NCI-H748 (cell line): ENCODE measurements at regions not wholly inside any gene's neighbourhood (a gene's known extent, or its start where the extent isn't known, plus 50 kb on each side); places are given as distances from the start of the nearest gene placed in this dataset.

Source experiments
- DNase-seq: peaks from one replicate; lab custom pipeline; 2025; ENCODE audit not compliant: unreplicated experiment; lab: John Stamatoyannopoulos, UW

DNA sequence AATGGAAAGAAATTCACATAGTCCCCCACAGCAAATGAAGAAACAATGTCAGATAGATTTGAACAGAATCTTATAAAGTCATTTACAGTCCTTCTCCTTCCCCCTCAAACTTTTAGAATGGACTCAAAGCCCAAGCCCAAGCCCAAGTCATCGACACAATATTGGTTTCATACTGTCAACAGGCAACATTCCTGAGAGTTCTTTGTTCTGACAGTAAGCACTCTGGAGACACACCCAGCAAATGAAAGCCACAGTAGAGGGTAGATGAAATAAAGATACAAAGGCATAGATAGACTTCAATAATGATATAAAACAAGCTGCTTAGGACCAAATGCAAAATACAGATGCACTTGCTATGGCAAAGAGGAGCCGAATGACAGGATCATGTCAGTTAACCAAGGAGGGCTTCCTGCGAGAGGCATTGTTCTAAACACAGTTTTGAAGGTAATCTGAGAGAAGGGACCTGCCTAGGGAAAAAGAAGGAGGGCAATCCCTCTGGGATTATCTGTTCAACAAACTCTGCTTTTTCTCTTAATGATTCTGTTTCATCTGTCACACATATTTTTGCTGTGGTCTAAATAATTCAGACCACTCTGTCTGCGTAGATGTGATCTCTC is 97.1 kb upstream of the MAP4K3 start:
- DNase-seq: no peak

DNA sequence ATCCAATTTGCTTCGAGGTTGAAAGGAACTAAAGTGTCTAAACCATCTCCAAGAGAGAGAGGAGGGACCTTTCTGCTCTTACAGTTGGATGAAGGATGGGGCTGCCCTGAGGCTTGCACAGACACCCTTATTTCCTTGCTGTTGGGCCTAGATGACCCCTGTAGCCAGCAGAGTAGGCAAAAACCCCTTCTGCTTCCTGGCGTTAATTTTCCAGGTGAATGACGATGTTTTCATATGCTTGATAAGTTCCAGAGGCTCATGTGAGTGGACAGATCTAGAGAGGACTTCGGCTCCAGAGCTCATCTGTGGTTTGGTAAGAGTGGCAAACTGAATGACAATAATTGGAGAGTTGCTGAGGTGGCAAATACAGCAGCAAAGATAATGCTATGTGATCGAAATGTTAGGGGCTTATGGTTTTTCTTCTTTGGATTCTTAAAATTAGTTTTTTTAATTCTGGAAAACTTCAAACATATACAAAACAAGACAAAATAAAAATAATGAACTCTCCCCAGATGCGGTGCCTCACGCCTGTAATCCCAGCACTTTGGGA is 98.6 kb upstream of the MAP4K3 start:
- DNase-seq: no peak

DNA sequence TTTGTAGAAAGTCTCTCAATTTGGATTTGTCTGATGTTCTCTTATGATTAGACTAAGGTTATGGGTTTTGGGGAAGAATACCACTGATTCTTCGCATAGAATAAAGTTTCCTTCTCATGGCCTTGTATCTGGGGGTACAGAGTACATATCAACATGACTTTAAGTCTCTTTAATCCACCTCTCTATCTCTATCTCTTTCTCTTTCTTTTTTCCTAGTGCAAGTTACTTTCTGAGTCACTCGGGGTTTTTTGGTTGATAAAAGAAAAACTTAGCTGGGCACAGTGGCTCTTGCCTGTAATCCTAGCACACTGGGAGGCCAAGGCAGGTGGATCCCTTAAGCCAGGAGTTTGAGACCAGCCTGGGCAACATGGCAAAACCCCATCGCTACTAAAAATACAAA is 100.1 kb upstream of the MAP4K3 start:
- no peak for DNase-seq

DNA sequence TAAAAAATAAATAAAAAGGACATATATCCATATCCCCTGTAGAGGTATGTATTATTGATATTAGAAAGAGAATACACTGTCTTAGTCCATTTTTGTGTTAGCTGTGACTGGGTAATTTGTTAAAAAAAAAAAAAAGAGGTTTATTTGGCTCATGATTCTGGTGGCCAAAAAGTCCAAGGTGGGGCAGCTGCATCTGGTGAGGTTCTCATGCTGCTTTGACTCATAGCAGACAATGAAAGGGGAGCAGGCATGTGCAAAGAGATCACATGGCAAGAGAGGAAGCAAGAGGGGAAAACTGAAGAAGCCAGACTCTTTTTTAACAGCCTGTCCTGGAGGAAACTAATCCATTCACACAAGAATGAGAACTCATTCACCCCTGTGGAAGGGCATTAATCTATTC is 101.6 kb upstream of the MAP4K3 start:
- no peak for DNase-seq

- no peak for DNase-seq
These were observed 103.3 kb upstream of the MAP4K3 start for GRCh38 chr2:39540414-39540813.

DNA sequence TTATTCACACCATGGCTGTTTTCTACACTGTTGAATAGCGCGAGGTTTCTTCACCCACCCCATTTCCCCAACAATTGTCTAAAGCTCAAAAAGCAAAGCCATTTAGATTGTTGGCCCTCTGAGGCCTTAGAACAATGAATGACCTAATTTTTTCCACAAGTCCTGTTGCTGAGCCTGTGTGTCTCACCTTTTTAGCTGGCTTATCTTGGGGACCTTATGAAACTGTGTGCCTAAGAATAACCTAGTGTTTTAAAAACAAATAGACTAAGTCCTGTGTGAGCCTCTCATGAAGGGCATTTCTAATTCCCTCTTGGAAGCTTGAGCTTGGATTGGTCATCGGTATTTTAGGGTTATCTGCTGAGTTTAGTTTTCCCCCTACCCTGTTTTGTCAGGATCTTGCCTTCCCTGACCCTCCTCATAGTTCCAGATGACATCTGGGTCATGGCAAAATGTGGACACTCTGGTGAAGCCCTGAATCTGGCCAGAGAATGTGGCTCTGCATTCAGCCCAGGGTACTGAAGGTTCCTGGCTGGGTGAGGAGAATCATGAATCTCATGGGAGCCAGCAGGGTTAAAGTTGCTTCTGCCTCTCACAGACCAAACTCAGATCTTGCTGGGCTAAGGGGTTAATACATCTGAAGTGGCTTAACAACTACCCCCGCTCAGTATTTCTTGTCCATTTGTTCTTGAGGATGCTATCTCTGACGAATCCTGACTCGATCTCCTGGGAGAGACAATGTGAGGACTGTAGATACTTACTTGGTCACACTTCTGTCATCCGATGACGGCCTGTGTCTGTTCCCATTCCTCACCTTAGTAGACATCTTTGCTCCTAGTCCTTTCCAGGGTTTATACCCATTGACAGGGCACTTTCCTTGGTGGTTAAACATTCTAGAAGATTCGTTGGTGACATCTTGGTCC is 104.2 kb upstream of the MAP4K3 start:
- DNase-seq: no peak

GRCh38 chr2:39542523-39542922 is 105.4 kb upstream of the MAP4K3 start:
- no peak for DNase-seq

GRCh38 chr2:39545957-39546356 is 108.9 kb upstream of the MAP4K3 start:
- DNase-seq: no peak

DNA sequence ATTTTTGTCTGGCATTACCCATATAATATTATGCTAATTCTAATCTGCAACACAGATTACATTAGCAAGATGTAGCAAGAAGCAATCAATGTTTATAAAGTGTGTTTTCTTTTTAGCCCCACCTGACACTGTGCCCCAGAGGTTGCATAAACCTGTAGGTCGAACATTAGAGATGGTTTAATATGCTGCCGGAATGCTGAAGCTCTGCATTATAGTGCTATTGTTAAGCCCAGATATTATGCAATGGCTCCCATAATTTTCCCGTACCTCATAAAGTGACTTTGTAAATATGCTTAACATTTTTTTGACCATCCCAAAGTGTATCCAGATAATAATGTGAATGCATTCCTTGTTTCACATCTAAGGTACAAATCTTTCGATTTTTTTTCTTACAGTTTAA is 109.3 kb upstream of the MAP4K3 start:
- DNase-seq: no peak

DNA sequence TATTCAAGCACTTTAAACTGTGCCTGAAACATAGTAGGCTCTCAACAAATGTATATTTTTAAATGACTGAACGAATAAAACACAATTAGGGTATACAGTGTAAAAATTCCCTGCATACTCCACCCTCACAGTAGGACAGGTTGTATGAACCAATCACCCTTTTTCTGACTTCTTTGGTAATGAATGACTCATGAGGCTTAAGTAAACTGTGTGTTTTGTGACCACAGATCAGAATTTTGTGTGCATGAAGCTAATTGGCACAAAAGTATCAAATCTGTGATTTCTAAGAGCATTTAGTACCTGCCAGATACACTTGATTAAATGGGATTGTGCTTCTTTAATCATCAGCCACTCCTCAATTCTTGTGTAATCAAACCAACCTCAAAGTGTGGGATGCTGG is 109.9 kb upstream of the MAP4K3 start:
- DNase-seq: no peak

DNA sequence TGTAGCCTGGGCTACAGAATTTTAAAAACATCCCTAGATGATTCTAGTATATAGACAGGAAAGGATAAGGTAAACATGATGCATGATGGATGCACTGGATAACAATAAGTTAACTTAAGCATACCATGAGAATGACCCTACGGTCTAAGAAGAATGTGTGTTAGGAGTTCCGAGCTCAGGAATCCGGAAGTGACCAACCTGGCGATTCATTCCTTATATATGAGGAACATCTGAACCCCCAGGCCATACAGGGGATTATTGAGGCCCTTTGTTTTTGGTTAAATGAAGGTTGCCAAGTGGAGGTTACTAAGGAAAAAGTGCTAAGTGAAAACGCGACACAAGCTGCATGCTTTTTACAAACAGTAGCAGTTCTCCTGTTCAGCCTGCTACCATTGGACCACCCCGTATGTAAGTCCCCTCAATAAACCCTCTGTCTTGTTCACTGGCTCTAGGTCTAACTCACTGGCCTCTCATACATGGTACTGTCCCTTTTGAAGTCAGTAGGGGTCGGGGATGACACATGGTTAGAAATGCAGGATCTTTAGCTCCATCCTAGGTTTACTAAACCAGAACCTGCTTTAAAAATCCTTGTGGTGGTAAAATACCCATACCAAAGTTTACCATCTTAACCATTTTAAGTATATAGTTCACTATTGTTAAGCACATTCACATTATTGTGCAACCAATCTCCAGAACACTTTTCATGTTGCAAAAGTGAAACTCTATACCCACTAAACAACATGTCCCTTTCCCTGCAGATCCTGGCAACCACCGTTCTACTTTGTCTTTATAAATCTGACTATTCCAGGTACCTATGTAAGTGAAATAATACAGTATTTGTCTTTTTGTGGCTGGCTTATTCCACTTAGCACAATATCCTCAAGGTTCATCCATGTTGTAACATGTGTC is 111.0 kb upstream of the MAP4K3 start:
- no peak for DNase-seq

GRCh38 chr2:39549000-39549399 is 111.9 kb upstream of the MAP4K3 start:
- DNase-seq: no peak

GRCh38 chr2:39549718-39550464 is 112.8 kb upstream of the MAP4K3 start:
- DNase-seq: no peak

- no peak for DNase-seq
These were observed 113.7 kb upstream of the MAP4K3 start for GRCh38 chr2:39550701-39551285.

DNA sequence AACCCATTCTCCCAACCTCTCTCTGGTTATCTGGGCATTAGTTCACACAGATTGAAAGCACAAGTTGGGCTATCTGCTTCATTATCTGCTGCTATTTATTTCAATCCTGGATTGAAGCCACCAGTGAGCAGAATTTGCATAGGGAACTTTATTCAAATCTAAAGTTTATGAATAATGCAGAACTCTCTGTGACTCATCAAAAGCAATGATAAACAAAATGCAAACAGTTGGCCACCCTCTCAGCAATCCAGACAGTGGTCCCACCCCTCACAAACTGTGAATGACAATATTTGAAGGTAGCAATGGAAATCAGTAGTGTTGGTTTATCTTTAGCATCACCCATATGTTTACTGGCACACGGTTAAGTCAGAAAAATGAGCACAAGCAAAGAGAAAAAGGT is 106.8 kb upstream of the TMEM178A start:
- DNase-seq: no peak

DNA sequence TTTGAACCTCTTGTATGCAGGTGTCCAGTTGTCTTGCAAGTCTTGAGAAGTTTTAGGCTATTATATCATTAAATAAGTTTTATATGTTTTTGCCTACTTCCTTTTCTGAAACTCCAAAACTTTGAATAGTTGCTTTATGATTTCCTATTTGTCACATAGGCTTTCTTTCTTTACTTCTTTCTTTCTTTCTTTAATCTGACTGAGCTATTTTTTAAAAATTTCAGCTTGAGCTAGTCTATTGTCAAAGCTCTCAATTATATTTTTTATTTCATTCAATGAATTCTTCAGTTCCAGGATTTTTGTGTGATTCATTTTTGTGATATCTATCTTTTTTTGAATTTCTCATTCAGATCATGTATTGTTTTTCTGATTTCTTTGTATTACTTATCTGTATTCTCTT is 102.1 kb upstream of the TMEM178A start:
- no peak for DNase-seq

- no peak for DNase-seq
These were observed 98.2 kb upstream of the TMEM178A start for GRCh38 chr2:39567507-39567906.

GRCh38 chr2:39568116-39568515 is 97.6 kb upstream of the TMEM178A start:
- no peak for DNase-seq

GRCh38 chr2:39568561-39569006 is 97.1 kb upstream of the TMEM178A start:
- no peak for DNase-seq

DNA sequence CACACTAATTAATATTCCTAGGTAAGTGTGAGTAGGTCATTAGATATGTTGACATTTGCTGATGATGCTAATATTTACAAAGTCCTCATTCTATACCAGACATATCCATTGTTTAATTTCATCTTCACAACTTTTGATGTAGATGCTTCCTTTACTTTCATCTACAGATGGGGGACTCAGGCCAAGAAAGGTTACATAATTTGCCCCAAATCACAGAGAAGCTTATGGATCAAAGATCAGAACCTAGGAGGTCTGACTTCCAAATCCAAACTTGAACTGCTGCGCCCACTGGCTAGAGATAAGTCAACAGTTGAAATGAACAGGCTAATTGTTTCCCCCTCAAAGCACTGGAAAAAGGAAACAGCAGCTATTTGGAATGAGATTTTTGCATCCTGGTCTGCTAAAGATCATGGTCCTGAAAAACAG is 95.6 kb upstream of the TMEM178A start:
- DNase-seq: no peak
